ENCODE measurements at regions not wholly inside any gene's neighbourhood (a gene's known extent, or its start where the extent isn't known, plus 50 kb on each side); places are given as distances from the start of the nearest gene placed in this dataset.
A peak's percentile ranks its signal among the peaks of the same experiment; 100 is the strongest.

GRCh38 chr7:84379446-84379845 is 184.9 kb upstream of the SEMA3A start:
- no peak for DNase-seq (ENCODE audit: low spot score in 2 of 2)
- Histone ChIP-seq H3K4me1 (no peaks in the 10 kb centered on the region), H3K4me3 (no peak overlapping the region), H3K9me3 (no peaks in the 10 kb centered on the region), H3K36me3 (replicated peaks) (no peaks in the 10 kb centered on the region), H3K27me3 (ENCODE audit: low read depth) (no peaks in the 10 kb centered on the region)
- in situ Hi-C loops (cut with MboI; ENCODE audit: low sequenced_read_pairs): no loop called here

GRCh38 chr7:84372712-84373111 is 178.1 kb upstream of the SEMA3A start:
- H3K27me3 ChIP-seq (ENCODE audit: low read depth): no peaks in the 10 kb centered on the region
- H3K4me3 ChIP-seq: no peak overlapping the region
- DNase-seq (ENCODE audit: low spot score in 2 of 2): no peak
- H3K36me3 ChIP-seq (replicated peaks): no peaks in the 10 kb centered on the region
- in situ Hi-C loops (cut with MboI; ENCODE audit: low sequenced_read_pairs): no loop called here
- H3K9me3 ChIP-seq: no peaks in the 10 kb centered on the region
- no peaks in the 10 kb centered on the region for H3K4me1 ChIP-seq

GRCh38 chr7:84372155-84372621 is 177.6 kb upstream of the SEMA3A start:
- Histone ChIP-seq H3K4me1 (no peaks in the 10 kb centered on the region), H3K27me3 (ENCODE audit: low read depth) (no peaks in the 10 kb centered on the region), H3K4me3 (no peak overlapping the region), H3K36me3 (replicated peaks) (no peaks in the 10 kb centered on the region), H3K9me3 (no peaks in the 10 kb centered on the region)
- in situ Hi-C loops (cut with MboI; ENCODE audit: low sequenced_read_pairs): no loop called here
- no peak for DNase-seq (ENCODE audit: low spot score in 2 of 2)

GRCh38 chr7:84370114-84370513 is 175.5 kb upstream of the SEMA3A start:
- in situ Hi-C loops (cut with MboI; ENCODE audit: low sequenced_read_pairs): no loop called here
- no peaks in the 10 kb centered on the region for H3K36me3 ChIP-seq (replicated peaks)
- H3K4me3 ChIP-seq: no peak overlapping the region
- no peaks in the 10 kb centered on the region for H3K27me3 ChIP-seq (ENCODE audit: low read depth)
- no peaks in the 10 kb centered on the region for H3K4me1 ChIP-seq
- no peaks in the 10 kb centered on the region for H3K9me3 ChIP-seq
- no peak for DNase-seq (ENCODE audit: low spot score in 2 of 2)

GRCh38 chr7:84368122-84368521 is 173.5 kb upstream of the SEMA3A start:
- Histone ChIP-seq H3K4me3 (no peak overlapping the region), H3K27me3 (ENCODE audit: low read depth) (no peaks in the 10 kb centered on the region), H3K9me3 (no peaks in the 10 kb centered on the region), H3K36me3 (replicated peaks) (no peaks in the 10 kb centered on the region), H3K4me1 (no peaks in the 10 kb centered on the region)
- no peak for DNase-seq (ENCODE audit: low spot score in 2 of 2)
- in situ Hi-C loops (cut with MboI; ENCODE audit: low sequenced_read_pairs): no loop called here

GRCh38 chr7:84364708-84365107 is 170.1 kb upstream of the SEMA3A start:
- peak; percentile 7 to 10 for DNase-seq (ENCODE audit: low spot score in 2 of 2)
- no peaks in the 10 kb centered on the region for H3K4me1 ChIP-seq
- no peaks in the 10 kb centered on the region for H3K36me3 ChIP-seq (replicated peaks)
- no peak overlapping the region for H3K4me3 ChIP-seq
- H3K9me3 ChIP-seq: no peaks in the 10 kb centered on the region
- no peaks in the 10 kb centered on the region for H3K27me3 ChIP-seq (ENCODE audit: low read depth)
- in situ Hi-C loops (cut with MboI; ENCODE audit: low sequenced_read_pairs): no loop called here

GRCh38 chr7:84363741-84364140 is 169.2 kb upstream of the SEMA3A start:
- no peaks in the 10 kb centered on the region for H3K4me1 ChIP-seq
- no peaks in the 10 kb centered on the region for H3K27me3 ChIP-seq (ENCODE audit: low read depth)
- in situ Hi-C loops (cut with MboI; ENCODE audit: low sequenced_read_pairs): no loop called here
- H3K4me3 ChIP-seq: no peak overlapping the region
- DNase-seq (ENCODE audit: low spot score in 2 of 2): no peak
- H3K9me3 ChIP-seq: no peaks in the 10 kb centered on the region
- no peaks in the 10 kb centered on the region for H3K36me3 ChIP-seq (replicated peaks)

GRCh38 chr7:84362828-84363227 is 168.2 kb upstream of the SEMA3A start:
- in situ Hi-C loops (cut with MboI; ENCODE audit: low sequenced_read_pairs): no loop called here
- H3K4me1 ChIP-seq: no peaks in the 10 kb centered on the region
- H3K9me3 ChIP-seq: no peaks in the 10 kb centered on the region
- no peaks in the 10 kb centered on the region for H3K27me3 ChIP-seq (ENCODE audit: low read depth)
- DNase-seq (ENCODE audit: low spot score in 2 of 2): no peak
- H3K36me3 ChIP-seq (replicated peaks): no peaks in the 10 kb centered on the region
- H3K4me3 ChIP-seq: no peak overlapping the region

GRCh38 chr7:84362360-84362759 is 167.8 kb upstream of the SEMA3A start:
- no peaks in the 10 kb centered on the region for H3K36me3 ChIP-seq (replicated peaks)
- H3K4me3 ChIP-seq: no peak overlapping the region
- no peaks in the 10 kb centered on the region for H3K27me3 ChIP-seq (ENCODE audit: low read depth)
- in situ Hi-C loops (cut with MboI; ENCODE audit: low sequenced_read_pairs): no loop called here
- H3K9me3 ChIP-seq: no peaks in the 10 kb centered on the region
- H3K4me1 ChIP-seq: no peaks in the 10 kb centered on the region
- no peak for DNase-seq (ENCODE audit: low spot score in 2 of 2)

- Histone ChIP-seq H3K36me3 (replicated peaks) (no peaks in the 10 kb centered on the region), H3K4me3 (no peak overlapping the region), H3K9me3 (no peaks in the 10 kb centered on the region), H3K4me1 (no peaks in the 10 kb centered on the region), H3K27me3 (ENCODE audit: low read depth) (no peaks in the 10 kb centered on the region)
- in situ Hi-C loops (cut with MboI; ENCODE audit: low sequenced_read_pairs): no loop called here
- DNase-seq (ENCODE audit: low spot score in 2 of 2): no peak
These were observed 160.3 kb upstream of the SEMA3A start for GRCh38 chr7:84354866-84355265.

GRCh38 chr7:84354030-84354429 is 159.4 kb upstream of the SEMA3A start:
- no peaks in the 10 kb centered on the region for H3K4me1 ChIP-seq

GRCh38 chr7:84339306-84339705 is 144.7 kb upstream of the SEMA3A start:
- Histone ChIP-seq H3K27me3 (ENCODE audit: low read depth) (no peaks in the 10 kb centered on the region), H3K9me3 (no peaks in the 10 kb centered on the region), H3K4me1 (no peaks in the 10 kb centered on the region), H3K36me3 (replicated peaks) (no peaks in the 10 kb centered on the region), H3K4me3 (no peak overlapping the region)
- in situ Hi-C loops (cut with MboI; ENCODE audit: low sequenced_read_pairs): no loop called here
- DNase-seq (ENCODE audit: low spot score in 2 of 2): no peak

More at GRCh38 chr7:84354030-84354429, 159.4 kb upstream of the SEMA3A start:
- Histone ChIP-seq H3K4me3 (no peak overlapping the region), H3K9me3 (no peaks in the 10 kb centered on the region), H3K36me3 (replicated peaks) (no peaks in the 10 kb centered on the region), H3K27me3 (ENCODE audit: low read depth) (no peaks in the 10 kb centered on the region)
- DNase-seq (ENCODE audit: low spot score in 2 of 2): no peak
- in situ Hi-C loops (cut with MboI; ENCODE audit: low sequenced_read_pairs): no loop called here

GRCh38 chr7:84337429-84337828 is 142.8 kb upstream of the SEMA3A start:
- Histone ChIP-seq H3K27me3 (ENCODE audit: low read depth) (no peaks in the 10 kb centered on the region), H3K4me3 (no peak overlapping the region), H3K4me1 (no peaks in the 10 kb centered on the region; the same call in 1 of the 2 replicates), H3K9me3 (no peaks in the 10 kb centered on the region), H3K36me3 (replicated peaks) (no peaks in the 10 kb centered on the region)
- no peak for DNase-seq (ENCODE audit: low spot score in 2 of 2)
- in situ Hi-C loops (cut with MboI; ENCODE audit: low sequenced_read_pairs): no loop called here

GRCh38 chr7:84336766-84337165 is 142.2 kb upstream of the SEMA3A start:
- Histone ChIP-seq H3K9me3 (no peaks in the 10 kb centered on the region), H3K4me3 (no peak overlapping the region), H3K27me3 (ENCODE audit: low read depth) (no peaks in the 10 kb centered on the region), H3K4me1 (no peaks in the 10 kb centered on the region; the same call in 1 of the 2 replicates), H3K36me3 (replicated peaks) (no peaks in the 10 kb centered on the region)
- DNase-seq (ENCODE audit: low spot score in 2 of 2): no peak
- in situ Hi-C loops (cut with MboI; ENCODE audit: low sequenced_read_pairs): no loop called here

- Histone ChIP-seq H3K4me1 (no peaks in the 10 kb centered on the region; the same call in 1 of the 2 replicates), H3K27me3 (ENCODE audit: low read depth) (no peaks in the 10 kb centered on the region), H3K4me3 (no peak overlapping the region), H3K36me3 (replicated peaks) (no peaks in the 10 kb centered on the region), H3K9me3 (no peaks in the 10 kb centered on the region)
- DNase-seq (ENCODE audit: low spot score in 2 of 2): no peak
- in situ Hi-C loops (cut with MboI; ENCODE audit: low sequenced_read_pairs): no loop called here
These were observed 141.7 kb upstream of the SEMA3A start for GRCh38 chr7:84336303-84336702.

Data from HAP-1 (cell line).